ENCODE measurements at regions not wholly inside any gene's neighbourhood (a gene's known extent, or its start where the extent isn't known, plus 50 kb on each side); places are given as distances from the start of the nearest gene placed in this dataset.

- TF ChIP-seq EZH2phosphoT487 (conservative IDR thresholded peaks at IDR 0.05; ENCODE audit: low read length): no peak
- no peak for TF ChIP-seq CTCF (IDR thresholded peaks at IDR 0.05; ENCODE audit: insufficient read depth, low read length, poor library complexity, severe bottlenecking)
Observed at GRCh38 chr1:38241594-38242334, 195.2 kb upstream of the POU3F1 start.
